ENCODE measurements at regions not wholly inside any gene's neighbourhood (a gene's known extent, or its start where the extent isn't known, plus 50 kb on each side); places are given as distances from the start of the nearest gene placed in this dataset.

GRCh38 chrX:140589657-140590056 lies 84.8 kb upstream of the SOX3 start:
- no peak for TF ChIP-seq POLR2A (IDR thresholded peaks at IDR 0.05)
- TF ChIP-seq, protein P1, sequence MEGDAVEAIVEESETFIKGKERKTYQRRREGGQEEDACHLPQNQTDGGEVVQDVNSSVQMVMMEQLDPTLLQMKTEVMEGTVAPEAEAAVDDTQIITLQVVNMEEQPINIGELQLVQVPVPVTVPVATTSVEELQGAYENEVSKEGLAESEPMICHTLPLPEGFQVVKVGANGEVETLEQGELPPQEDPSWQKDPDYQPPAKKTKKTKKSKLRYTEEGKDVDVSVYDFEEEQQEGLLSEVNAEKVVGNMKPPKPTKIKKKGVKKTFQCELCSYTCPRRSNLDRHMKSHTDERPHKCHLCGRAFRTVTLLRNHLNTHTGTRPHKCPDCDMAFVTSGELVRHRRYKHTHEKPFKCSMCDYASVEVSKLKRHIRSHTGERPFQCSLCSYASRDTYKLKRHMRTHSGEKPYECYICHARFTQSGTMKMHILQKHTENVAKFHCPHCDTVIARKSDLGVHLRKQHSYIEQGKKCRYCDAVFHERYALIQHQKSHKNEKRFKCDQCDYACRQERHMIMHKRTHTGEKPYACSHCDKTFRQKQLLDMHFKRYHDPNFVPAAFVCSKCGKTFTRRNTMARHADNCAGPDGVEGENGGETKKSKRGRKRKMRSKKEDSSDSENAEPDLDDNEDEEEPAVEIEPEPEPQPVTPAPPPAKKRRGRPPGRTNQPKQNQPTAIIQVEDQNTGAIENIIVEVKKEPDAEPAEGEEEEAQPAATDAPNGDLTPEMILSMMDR (IDR thresholded peaks at IDR 0.05 in 8 of 11, conservative IDR thresholded peaks at IDR 0.05 in 3 of 11): no peak
- TF ChIP-seq POLR2AphosphoS5 (IDR thresholded peaks at IDR 0.05): no peak
